NCI-H82 treated with DMSO at 0.1 percent for 48 hours (cell line): ENCODE measurements at regions not wholly inside any gene's neighbourhood (a gene's known extent, or its start where the extent isn't known, plus 50 kb on each side); places are given as distances from the start of the nearest gene placed in this dataset.
"Not testable (repeated sequence)": the region's sequence is repeated elsewhere in the genome, so short reads cannot be mapped to it uniquely, and the experiment has no call there.

Experiments used
- DNase-seq: peaks from one replicate; lab custom pipeline; 2025; ENCODE audit not compliant: unreplicated experiment; lab: John Stamatoyannopoulos, UW

DNA sequence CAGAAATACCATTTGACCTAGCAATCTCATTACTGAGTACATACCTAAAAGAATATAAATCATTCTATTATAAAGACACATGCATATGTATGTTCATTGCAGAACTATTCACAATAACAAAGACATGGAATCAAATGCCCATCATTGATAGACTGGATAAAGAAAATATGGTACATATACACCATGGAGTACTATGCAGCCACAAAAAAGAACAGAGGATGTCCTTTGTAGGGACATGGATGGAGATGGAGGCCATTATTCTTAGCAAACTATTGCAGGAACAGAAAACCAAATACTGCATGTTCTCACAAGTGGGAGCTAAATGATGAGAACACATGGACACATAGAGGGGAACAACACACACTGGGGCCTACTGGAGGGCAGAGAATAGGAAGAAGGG lies 124.5 kb upstream of the GOT2 start:
- not testable (repeated sequence) for DNase-seq

DNA sequence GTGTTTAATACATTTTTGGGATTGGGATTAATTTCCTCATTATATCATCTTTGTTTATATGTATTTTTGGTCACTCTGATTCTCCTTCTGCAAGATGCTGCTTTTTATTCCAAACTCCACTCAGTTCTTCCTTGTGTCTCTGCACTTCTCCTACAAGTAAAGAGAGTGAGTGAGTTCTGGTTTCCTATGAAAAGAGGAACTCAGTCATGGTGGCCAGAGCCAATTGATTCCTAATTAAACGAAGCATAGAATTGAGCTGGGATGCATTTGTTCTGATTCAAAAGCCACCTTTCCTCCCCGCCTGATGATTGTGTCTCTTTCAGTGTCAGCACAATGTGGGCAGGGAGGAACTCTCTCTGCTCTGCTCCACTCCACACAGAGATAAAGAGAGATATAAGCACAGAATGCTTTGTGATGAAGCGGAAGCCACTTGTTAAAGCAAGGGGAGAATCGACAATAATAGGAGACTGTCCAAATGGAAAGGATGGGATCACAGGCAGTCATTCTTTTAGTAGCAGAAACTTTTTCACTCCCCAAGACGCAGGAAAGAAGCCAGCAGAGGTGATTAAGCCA lies 121.3 kb upstream of the GOT2 start:
- DNase-seq: no peak

DNA sequence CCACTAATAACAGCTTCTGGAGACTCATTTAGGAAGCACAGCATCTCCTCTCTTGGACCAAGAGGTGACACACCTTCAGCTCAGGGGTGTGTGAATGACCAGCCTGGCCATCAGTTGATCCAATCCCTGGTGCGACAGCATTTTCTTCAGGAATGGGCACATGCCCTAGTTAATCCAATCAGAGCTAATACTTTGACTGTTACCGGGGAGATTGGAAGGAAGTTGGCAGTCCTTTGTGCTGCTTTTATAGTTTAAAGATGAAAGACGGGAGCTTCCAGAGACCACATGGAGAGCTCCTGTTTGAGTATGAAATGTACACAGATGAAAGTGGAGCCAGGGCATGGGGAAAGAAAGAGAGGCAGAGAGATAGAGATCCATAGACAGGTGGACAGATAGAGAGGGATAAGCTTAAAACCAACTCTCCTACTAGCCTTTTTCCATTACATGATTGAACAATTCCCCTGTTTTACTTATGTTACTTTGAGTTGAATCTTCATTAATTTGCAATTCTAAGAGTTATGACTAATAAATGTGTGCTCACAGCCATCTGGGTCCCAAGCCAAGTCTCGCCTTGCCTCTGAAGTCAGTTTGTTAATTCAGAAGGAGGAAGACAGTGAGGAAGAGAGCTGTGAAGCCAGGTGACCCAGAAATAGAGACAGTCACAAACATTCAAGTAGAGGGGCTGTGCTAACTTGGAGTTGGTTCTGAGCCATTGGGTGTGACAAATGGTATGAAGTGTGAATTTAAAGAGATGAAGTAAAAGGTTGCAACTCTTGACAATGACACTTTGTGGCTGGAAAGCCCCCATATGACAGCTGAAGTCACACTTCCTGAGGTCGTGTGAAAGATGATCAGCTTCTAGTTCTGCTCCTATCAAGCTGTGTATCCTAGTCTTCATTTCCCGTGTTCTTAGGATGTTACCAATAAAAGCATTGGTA lies 120.0 kb upstream of the GOT2 start:
- DNase-seq: no peak

DNA sequence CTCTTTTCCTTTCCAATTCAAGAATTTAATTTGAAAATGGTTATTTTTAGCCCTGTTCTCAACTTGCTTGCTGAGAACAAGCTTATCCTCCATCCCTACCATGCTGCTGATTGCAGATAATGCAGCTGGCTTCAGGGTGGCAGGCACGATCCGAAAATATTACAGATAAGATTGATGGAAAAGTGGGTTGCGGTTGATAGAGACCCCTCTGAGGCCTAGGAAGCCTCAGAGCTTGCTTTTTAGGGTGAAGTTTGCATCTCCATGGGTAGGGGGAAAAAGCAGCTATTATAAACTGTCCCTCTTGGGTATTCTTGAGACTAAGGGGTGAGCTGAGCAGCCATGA lies 116.5 kb upstream of the GOT2 start:
- DNase-seq: no peak

DNA sequence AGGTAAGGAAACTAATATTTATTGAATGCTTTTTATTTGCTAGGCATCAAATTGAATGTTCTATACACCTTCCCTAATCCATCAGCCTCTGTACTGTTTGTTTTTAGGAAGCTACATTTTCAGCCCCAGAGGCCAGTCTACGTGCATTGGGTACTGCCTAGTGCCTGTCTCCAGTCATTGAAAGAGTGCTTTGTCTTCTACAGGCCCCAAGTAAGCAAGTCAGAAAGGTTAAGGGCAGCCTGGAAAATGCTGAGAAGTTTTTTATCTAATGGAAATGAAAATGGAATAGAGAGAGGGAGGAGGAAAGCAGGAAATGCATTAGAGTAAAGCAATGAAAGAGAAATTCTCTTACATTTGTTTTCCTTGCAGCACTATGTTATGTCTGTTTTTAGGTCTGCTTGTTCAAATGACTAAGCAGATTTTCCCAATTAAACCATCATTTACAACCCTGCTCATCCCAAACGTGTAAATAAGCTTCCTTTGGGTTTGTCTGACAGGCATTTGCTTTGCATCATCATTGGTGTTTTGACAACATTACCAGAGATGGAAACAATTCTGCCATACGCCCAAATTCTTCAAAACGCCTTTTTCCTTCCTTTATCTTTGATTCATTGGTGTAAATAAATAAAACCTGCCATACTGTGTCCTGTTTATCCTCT lies 116.0 kb upstream of the GOT2 start:
- DNase-seq: no peak

DNA sequence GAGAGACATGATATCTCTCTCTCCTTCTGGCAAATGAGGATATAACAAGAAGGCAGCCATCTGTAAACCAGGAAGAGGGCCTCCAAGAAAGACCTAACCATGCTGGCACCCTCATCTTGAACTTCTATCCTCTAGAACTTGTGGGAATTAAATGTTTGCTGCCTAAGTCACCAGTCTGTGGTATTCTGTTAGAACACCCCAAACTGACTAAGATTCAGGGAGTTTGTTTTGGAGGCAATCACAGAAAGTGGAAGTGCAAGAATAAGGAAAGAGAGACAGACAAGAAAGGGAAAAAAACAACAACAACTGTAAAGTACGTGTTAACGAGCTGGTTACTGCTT lies 114.5 kb upstream of the GOT2 start:
- DNase-seq: no peak

DNA sequence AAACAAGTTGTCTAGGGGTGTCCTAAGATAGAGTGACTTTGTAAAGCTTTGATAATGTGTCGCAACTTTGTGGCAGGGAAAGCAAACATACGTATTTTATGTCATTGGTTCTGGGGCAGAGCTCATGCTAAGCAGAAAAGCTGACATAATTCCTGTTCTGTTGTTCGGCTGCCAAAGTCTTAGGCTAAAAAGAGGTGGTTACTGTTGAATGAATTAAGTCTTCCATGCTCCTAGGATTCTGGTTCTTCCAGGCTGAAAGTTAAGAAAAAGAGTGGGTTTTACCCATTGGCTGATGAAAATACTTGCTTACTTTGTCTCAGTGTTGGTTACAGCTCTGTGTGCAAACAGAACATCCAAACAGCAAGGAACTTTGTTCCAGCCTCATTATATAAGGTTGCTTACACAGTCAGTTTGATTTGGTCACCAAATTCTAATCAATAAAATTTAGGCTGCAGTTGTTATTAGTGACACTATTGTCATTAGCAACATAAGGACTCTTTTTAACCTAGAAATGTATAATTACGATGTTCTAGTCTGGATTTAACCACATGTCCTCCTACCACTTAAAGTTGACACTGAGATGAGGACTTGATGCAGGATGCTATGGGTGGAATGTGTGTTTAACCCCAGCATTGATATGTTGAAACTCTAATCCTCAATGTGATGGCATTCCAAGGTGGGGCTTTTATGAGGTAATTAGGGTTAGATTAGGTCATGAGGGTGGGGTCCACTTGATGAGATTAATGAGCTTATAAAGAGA lies 114.0 kb upstream of the GOT2 start:
- DNase-seq: peak; percentile 6

DNA sequence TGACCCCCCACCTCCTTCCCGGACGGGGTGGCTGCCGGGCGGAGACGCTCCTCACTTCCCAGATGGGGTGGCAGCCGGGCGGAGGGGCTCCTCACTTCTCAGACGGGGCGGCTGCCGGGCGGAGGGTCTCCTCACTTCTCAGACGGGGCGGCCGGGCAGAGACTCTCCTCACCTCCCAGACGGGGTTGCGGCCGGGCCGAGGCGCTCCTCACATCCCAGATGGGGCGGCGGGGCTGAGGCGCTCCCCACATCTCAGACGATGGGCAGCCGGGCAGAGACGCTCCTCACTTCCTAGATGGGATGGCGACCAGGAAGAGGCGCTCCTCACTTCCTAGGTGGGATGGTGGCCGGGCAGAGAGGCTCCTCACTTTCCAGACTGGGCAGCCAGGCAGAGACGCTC lies 112.1 kb upstream of the GOT2 start:
- DNase-seq: not testable (repeated sequence)

DNA sequence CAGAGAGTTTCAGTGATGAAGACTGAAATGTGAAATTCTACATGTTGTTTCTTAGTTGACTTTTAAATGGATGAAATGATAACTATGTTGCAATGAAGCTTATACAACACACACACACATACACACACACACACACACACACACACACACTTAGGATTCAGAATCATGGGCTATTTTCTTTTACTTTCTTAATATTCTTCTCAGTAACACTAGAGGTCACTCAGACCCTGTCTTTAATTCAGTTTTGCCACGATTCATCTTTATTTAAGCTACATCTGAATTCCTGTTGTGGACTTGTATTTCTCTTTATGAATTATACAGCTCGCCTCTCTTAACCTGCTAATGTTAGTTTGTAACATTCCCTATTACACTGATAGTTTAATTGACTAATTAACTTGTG lies 109.6 kb upstream of the GOT2 start:
- peak; percentile 7 for DNase-seq

DNA sequence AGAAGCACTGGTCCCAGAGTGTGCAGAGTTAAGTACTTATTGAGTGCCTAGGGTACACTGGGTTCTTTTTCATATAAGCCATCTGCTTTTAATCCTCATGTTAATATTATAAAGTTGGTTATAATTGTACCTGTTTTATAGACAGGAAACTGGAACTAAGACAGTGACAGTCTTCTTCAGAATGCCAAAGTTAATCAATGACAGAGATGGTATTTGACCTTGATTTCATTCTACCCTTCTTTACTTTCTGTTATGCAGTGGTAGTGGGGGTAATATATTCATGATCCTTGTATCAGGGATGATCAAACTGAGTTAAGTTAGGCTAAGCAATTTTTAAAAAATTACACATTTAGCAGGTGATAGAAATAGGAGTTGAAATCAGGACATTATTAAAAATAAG lies 108.6 kb upstream of the GOT2 start:
- no peak for DNase-seq

DNA sequence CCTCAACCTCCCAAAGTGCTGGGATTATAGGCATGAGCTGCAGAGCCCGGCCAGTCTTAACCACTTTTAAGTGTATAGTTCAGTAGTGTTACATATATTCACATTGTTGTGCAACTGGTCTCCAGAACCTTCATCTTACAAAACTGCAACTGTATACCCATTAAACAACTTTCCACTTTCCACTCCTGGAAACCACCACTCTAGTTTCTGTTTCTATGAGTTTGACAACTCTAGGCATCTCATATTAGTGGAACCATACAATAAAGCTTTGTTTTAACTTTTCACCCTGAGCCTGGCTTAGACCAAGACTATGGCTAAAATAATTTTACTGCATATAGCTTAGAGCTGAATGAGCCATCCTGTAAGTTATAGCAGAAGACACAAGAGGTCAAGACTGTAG lies 108.0 kb upstream of the GOT2 start:
- no peak for DNase-seq

DNA sequence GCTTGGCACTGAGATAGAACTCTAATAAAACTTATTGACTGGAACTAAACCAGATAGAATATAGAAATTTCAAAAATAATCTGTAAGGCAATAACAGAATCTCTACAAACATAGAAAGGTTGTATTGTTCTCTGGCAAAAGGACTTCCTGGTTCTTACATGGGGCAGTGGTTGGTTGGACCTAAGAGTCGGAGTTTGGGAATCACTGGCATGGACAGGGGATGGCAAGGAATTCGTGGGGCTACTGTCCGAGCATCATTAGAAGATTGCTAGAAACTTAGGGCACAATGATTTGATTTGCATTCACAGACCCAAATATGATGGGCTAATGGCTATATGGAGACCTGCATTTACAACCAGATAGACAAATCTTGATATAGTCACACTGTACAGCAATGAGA lies 103.8 kb upstream of the GOT2 start:
- DNase-seq: no peak

DNA sequence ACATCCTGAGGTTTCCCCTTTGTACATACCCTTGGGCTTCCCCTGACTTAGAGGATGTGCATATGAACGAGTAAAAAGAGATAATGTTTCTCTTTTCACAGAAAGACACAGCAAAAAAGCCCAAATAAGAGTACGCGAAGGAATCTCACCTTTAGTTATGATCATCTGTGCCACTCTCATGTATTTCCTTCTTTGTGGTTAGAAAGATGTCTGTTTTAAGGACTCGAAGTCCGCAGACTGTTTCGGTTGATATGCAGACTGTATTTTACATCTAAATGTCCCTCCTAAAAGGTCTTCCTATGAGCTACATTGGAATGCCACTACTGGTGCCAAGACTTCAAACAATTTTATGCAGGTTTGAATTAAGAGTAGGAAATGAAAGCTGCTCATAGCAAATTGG lies 102.3 kb upstream of the GOT2 start:
- DNase-seq: no peak

DNA sequence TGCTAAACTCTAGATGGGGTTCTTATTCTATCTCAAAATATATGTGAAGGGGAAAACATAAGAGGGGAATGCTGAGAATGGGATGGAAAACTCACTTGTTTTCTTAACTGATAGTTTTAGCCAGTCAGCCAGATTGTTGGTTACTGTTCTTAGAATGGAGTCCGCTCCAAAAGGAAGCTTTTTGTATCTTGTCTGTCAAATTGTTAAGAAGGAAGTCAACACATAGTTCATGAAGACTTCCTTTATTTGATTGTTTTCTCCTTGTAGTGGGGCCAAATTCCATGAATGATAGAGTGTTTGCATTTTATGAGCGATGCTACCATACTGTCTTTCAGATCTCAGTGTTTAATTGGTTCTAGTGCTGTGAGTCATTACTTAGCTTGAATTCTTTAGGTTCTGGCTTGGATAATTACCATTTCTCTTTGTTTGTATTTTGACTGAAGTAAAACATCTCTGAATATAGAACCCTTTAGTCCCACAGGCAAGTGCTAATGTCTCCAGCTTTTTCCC lies 98.3 kb upstream of the GOT2 start:
- no peak for DNase-seq

DNA sequence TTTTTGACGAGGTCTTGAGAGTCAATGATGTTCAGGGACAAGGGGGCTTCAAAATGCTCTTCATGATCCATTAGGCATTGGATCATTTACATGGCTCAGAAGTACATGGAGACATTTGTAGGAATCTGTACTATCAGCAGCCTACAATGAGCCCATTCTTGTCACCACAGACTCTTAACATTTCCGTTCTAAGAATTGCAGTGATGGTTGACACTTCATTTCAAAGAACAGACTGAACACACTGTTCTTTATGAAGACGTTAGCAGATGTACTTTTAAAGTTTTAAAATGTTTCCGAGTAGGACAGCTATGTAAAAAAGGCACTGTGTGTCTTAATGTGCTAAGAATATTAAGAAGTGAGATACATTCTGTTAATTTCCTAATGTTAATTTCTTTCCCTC lies 97.3 kb upstream of the GOT2 start:
- DNase-seq: no peak

DNA sequence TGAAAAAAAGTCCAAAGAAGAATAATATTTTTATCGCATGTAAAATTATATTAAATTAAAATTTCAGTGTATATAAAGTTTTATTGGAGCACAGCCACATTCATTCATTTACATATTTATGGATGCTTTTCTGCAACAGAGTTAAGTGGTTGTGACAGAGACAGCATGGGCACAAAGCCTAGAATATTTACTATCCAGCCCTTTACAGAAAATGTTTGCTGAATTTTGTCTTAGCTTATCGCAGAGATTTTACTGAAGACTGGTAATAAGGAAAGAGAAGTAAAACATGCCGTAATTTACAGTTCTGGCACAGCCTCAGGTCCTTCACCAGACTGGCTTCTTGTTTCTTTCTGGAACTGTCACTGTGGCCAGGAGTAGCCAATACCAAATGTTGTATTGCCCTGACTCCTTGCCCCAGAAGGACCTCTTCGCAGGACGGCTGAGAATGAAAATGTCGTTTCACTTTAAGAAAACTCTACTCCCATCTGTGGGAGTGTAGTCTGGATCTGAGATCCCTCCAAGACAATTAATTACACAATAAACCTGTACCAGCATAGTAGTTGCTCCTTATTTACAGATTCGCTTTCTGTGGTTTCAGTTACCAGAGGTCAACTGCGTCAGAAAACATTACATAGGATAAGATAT lies 94.9 kb upstream of the GOT2 start:
- no peak for DNase-seq

DNA sequence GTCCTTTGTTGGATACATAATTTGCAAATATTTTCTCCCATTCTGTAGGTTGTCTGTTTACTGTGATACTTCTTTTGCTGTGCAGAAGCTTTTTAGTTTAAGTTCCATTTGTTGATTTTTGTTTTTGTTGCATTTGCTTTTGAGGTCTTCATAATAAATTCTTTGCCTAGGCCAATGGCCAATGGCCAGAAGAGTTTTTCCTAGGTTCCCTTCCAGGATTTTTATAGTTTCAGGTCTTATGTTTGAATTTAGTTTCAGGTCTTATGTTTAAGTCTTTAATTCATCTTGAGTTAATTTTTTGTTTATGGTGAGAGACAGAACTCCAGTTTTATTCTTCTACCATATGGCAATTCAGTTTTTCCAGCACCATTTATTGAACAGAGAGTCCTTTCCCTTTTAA lies 90.1 kb upstream of the GOT2 start:
- no peak for DNase-seq

DNA sequence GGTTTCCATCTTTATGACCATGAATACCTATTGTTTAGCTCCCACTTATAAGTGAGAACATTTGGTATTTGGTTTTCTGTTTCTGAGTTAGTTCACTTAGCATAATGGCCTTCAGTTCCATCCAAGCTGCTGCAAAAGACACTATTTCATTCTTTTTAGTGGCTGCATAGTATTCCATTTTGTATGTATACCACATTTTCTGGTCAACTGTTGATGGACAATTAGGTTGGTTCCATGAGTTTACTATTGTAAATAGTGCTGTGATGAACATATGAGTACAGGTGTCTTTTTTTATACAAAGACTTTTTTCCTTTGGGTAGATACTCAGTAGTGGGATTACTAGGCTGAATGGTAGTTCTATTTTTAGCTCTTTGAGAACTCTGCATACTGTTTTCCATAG lies 87.8 kb upstream of the GOT2 start:
- DNase-seq: no peak

DNA sequence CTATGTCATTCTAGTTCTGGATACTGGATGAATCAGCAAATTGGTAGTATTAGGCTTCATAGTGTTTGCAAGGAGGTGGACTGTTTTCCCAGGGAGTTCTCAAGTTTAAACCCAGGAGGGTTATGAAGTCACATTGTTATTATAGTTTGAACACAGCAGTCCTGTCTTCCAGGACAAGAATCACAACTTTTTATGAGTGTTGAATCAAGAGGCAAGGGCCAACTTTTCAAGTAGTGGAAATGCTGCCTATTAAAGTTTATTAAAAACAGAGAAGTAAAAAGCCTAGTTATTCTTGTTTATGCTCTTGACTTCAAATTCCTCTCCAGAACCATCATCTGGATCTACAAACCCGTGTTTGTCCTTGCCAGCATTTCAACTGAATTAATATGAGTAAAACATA lies 86.3 kb upstream of the GOT2 start:
- no peak for DNase-seq

DNA sequence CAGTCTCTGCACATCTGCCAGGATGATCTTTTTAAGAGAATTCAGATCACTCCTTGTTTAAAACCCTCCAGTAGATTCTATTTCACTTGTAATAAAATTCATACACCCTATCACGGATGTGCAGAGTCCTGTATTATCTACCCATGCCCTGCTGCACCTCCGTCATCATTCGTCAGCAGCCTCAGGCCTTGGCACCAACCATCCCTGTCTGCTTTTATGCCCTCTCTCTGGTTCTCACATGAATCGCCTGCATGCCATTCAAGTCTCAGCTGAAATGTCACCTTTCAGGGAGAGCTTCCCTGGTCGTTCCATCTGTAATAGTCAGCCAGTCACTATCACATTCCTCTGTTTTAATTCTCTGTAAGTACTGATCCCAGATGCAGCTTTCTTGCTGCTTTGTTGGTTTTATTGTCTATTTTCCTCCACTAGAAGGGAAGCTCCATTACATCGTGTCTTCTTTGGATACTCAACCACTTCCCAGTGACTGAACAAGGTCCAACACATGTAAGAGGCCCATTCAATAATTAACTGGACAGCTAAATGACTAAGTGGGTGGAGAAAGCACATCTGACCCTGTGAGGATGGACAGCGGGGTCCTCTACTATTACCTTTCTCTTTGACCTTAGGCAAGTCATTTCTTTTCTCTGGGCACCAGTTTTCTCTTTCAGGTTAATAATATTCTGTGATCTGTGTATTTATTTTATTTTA lies 81.2 kb upstream of the GOT2 start:
- DNase-seq: peak; percentile 65
